H1 (cell line): ENCODE measurements at regions not wholly inside any gene's neighbourhood (a gene's known extent, or its start where the extent isn't known, plus 50 kb on each side); places are given as distances from the start of the nearest gene placed in this dataset.

Experiments
- CTCF ChIA-PET: fragments of 300-600 bp; sonication (Branson Sonifier 250); formaldehyde crosslinking; loops from one replicate; lab custom pipeline; 2021; ENCODE audit not compliant: partially characterized antibody; lab: Charles Lee
- POLR2A ChIA-PET: fragments of 300-600 bp; sonication (Branson Sonifier 250); formaldehyde crosslinking; loops from one replicate; lab custom pipeline; 2021; ENCODE audit warnings: inconsistent platforms; ENCODE audit not compliant: partially characterized antibody; lab: Charles Lee
- DNase-seq, 2 experiments: peaks; one replicate each; pipeline versions ENCODE4 v3.0.0 to v3.0.0-alpha.2; 2010 to 2022; ENCODE audit warnings: low spot score in 2 of 2, low read depth in 1 of 2, mixed read lengths in 1 of 2
- FAIRE-seq: peaks from 2 replicates; lab custom pipeline; 2011; peaks lifted over from hg19 to GRCh38; lab: Jason Lieb, UNC
- H2AFZ ChIP-seq: 2 replicates; pipeline ENCODE4 v1.8.1; 2012; ENCODE audit warnings: low read length, inconsistent platforms
- H2AK5ac ChIP-seq: 2 replicates; pipeline ENCODE4 v1.6.1; 2013; ENCODE audit warnings: low read depth, low read length
- H2BK120ac ChIP-seq: replicated peaks from 2 replicates; pipeline ENCODE3; 2013; ENCODE audit warnings: low read depth, low read length, inconsistent platforms
- H2BK12ac ChIP-seq: 2 replicates; pipeline ENCODE4 v1.6.1; 2013; ENCODE audit warnings: low read depth, low read length
- H2BK15ac ChIP-seq: 2 replicates; pipeline ENCODE4 v1.6.1; 2013; ENCODE audit warnings: low read length
- H2BK20ac ChIP-seq: 2 replicates; pipeline ENCODE4 v1.6.1; 2013; ENCODE audit warnings: low read length
- H2BK5ac ChIP-seq: 2 replicates; pipeline ENCODE4 v1.6.1; 2013; ENCODE audit warnings: low read depth, low read length
- H3K14ac ChIP-seq: 2 replicates; pipeline ENCODE4 v1.6.1; 2013; ENCODE audit warnings: inconsistent platforms; ENCODE audit not compliant: insufficient read length
- H3K18ac ChIP-seq: 2 replicates; pipeline ENCODE4 v1.6.1; 2013; ENCODE audit warnings: low read length; ENCODE audit errors: extremely low read depth
- H3K23ac ChIP-seq: 2 replicates; pipeline ENCODE4 v1.6.1; 2013; ENCODE audit warnings: inconsistent platforms; ENCODE audit not compliant: insufficient read length
- H3K23me2 ChIP-seq: 2 replicates; pipeline ENCODE4 v1.6.1; 2013; ENCODE audit warnings: low read depth, low read length
- H3K27ac ChIP-seq: 2 replicates; pipeline ENCODE4 v1.6.1; 2011; ENCODE audit warnings: low read depth, low read length, inconsistent platforms
- H3K27me3 ChIP-seq, 4 experiments: replicated peaks in 1 of 4; 1 replicate in 1 of 4; 2 replicates in 3 of 4; pipeline versions ENCODE4 v1.6.1 to v1.8.1; 2011 to 2013; ENCODE audit warnings: low read length in 3 of 4, mild to moderate bottlenecking in 3 of 4, inconsistent platforms in 2 of 4, mixed read lengths in 2 of 4, moderate library complexity in 1 of 4; ENCODE audit not compliant: control insufficient read depth in 3 of 4, insufficient read depth in 3 of 4; ENCODE audit errors: extremely low read depth in 1 of 4
- H3K36me3 ChIP-seq, 4 experiments: 2 replicates each; pipeline versions ENCODE4 v1.6.1 to v1.8.1; 2011 to 2013; ENCODE audit warnings: mild to moderate bottlenecking in 4 of 4, low read length in 3 of 4, moderate library complexity in 2 of 4, control low read depth in 1 of 4, inconsistent platforms in 1 of 4; ENCODE audit not compliant: insufficient read depth in 4 of 4, control insufficient read depth in 2 of 4
- H3K4ac ChIP-seq: replicated peaks from 2 replicates; pipeline ENCODE3; 2013; ENCODE audit warnings: low read length, low read depth, mixed read lengths, inconsistent platforms; ENCODE audit not compliant: insufficient read length
- H3K4me1 ChIP-seq, 4 experiments: replicated peaks in 1 of 4; 1 replicate in 1 of 4; 2 replicates in 3 of 4; pipeline versions ENCODE4 v1.6.1 to v1.8.1; 2011 to 2013; ENCODE audit warnings: low read length in 3 of 4, inconsistent platforms in 2 of 4, mixed read lengths in 1 of 4; ENCODE audit not compliant: insufficient read depth in 4 of 4, control insufficient read depth in 3 of 4
- H3K4me2 ChIP-seq, 2 experiments: 2 replicates each; pipeline versions ENCODE4 v1.6.1 to v1.8.1; 2011 to 2013; ENCODE audit warnings: low read depth in 2 of 2, low read length in 2 of 2, control low read depth in 1 of 2, inconsistent platforms in 1 of 2, mild to moderate bottlenecking in 1 of 2; ENCODE audit not compliant: insufficient read depth in 1 of 2
- H3K4me3 ChIP-seq, 4 experiments: fragments of 200-600, 300-600 bp in 1 of 4; sonication (generic), shearing (Covaris generic), sonication (Bioruptor Twin) in 1 of 4; 2 replicates each; pipeline versions ENCODE4 v1.5.1 to v1.8.1; 2011 to 2016; ENCODE audit warnings: low read length in 4 of 4, low read depth in 3 of 4, control low read depth in 2 of 4, inconsistent platforms in 2 of 4, mild to moderate bottlenecking in 2 of 4, mixed read lengths in 1 of 4, moderate library complexity in 1 of 4; ENCODE audit not compliant: insufficient read depth in 2 of 4; ENCODE audit errors: extremely low read depth in 1 of 4
- H3K56ac ChIP-seq: replicated peaks from 2 replicates; pipeline ENCODE3; 2013; ENCODE audit warnings: low read depth, mild to moderate bottlenecking, mixed read lengths, low read length, inconsistent platforms; ENCODE audit not compliant: insufficient read length
- H3K79me1 ChIP-seq: 2 replicates; pipeline ENCODE4 v1.6.1; 2013; ENCODE audit warnings: low read depth, low read length, control low read depth
- H3K79me2 ChIP-seq, 2 experiments: 2 replicates each; pipeline versions ENCODE4 v1.6.1 to v1.8.1; 2012 to 2013; ENCODE audit warnings: low read length in 2 of 2, mild to moderate bottlenecking in 2 of 2, inconsistent platforms in 1 of 2; ENCODE audit not compliant: insufficient read depth in 2 of 2, control insufficient read depth in 1 of 2
- H3K9ac ChIP-seq, 4 experiments: replicated peaks in 1 of 4; 1 replicate in 1 of 4; 2 replicates in 3 of 4; pipeline versions ENCODE4 v1.6.1 to v1.8.1; 2011 to 2013; ENCODE audit warnings: low read depth in 3 of 4, low read length in 3 of 4, control low read depth in 2 of 4, mild to moderate bottlenecking in 2 of 4, moderate library complexity in 2 of 4, inconsistent platforms in 1 of 4; ENCODE audit errors: extremely low read depth in 1 of 4
- H3K9me3 ChIP-seq, 2 experiments: 2 replicates each; pipeline versions ENCODE4 v1.6.1 to v1.8.1; 2012 to 2013; ENCODE audit warnings: mild to moderate bottlenecking in 2 of 2, moderate library complexity in 2 of 2, control low read depth in 1 of 2, inconsistent platforms in 1 of 2, low read depth in 1 of 2, low read length in 1 of 2, mixed read lengths in 1 of 2; ENCODE audit not compliant: insufficient read depth in 2 of 2
- H4K20me1 ChIP-seq, 2 experiments: replicated peaks in 1 of 2; 2 replicates each; pipeline versions ENCODE3 to v1.8.1; 2011 to 2013; ENCODE audit warnings: inconsistent platforms in 2 of 2, low read length in 2 of 2, mild to moderate bottlenecking in 1 of 2; ENCODE audit not compliant: insufficient read depth in 2 of 2, control insufficient read depth in 1 of 2
- H4K5ac ChIP-seq: 2 replicates; pipeline ENCODE4 v1.6.1; 2013; ENCODE audit warnings: low read length, low read depth, mixed read lengths, inconsistent platforms; ENCODE audit not compliant: insufficient read length
- H4K8ac ChIP-seq: 2 replicates; pipeline ENCODE4 v1.8.0; 2013; ENCODE audit warnings: mild to moderate bottlenecking, moderate library complexity, low read length, inconsistent platforms; ENCODE audit not compliant: insufficient read depth; ENCODE audit errors: extremely low read depth
- H4K91ac ChIP-seq: replicated peaks from 2 replicates; pipeline ENCODE3; 2013; ENCODE audit warnings: low read length, mixed read lengths, inconsistent platforms; ENCODE audit not compliant: insufficient read length
- ATF3 ChIP-seq: IDR thresholded peaks from 2 replicates; pipeline ENCODE4 v1.6.1; 2011; ENCODE audit warnings: low read depth, mild to moderate bottlenecking, low read length; ENCODE audit not compliant: insufficient read depth
- CBX8 ChIP-seq: fragments of 300-800, 300-1000 bp; sonication (generic); IDR thresholded peaks from 2 replicates; pipeline ENCODE4 v1.7.1; 2016; ENCODE audit warnings: low read depth, low read length, borderline replicate concordance
- CHD2 ChIP-seq: IDR thresholded peaks from 2 replicates; pipeline ENCODE4 v1.6.1; 2012; ENCODE audit warnings: low read length, improper control_type of control experiment
- EP300 ChIP-seq, 2 experiments: IDR thresholded peaks; 1 replicate in 1 of 2; 2 replicates in 1 of 2; pipeline ENCODE4 v1.6.1; 2011 to 2012; ENCODE audit warnings: low read depth in 2 of 2, low read length in 2 of 2, mild to moderate bottlenecking in 2 of 2, borderline replicate concordance in 1 of 2, inconsistent platforms in 1 of 2, moderate library complexity in 1 of 2
- JUN ChIP-seq: IDR thresholded peaks from 2 replicates; pipeline ENCODE4 v1.6.1; 2011; ENCODE audit warnings: low read depth, mild to moderate bottlenecking, improper control_type of control experiment, low read length
- MAFK ChIP-seq: IDR thresholded peaks from 2 replicates; pipeline ENCODE4 v1.6.1; 2012; ENCODE audit warnings: low read depth, mild to moderate bottlenecking, improper control_type of control experiment, low read length
- WGBS, 2 experiments: shearing (Covaris generic) in 1 of 2; methylation state at CpG; one replicate each; pipeline versions ENCODE4 v1.1.6 to v1.1.7; 2013 to 2015; ENCODE audit warnings: low lambda C conversion rate in 2 of 2, mixed read lengths in 2 of 2, inconsistent platforms in 1 of 2, low coverage in 1 of 2, missing lambda C conversion rate in 1 of 2; ENCODE audit not compliant: insufficient replicate concordance in 2 of 2, insufficient coverage in 1 of 2, insufficient read length in 1 of 2; ENCODE audit errors: extremely low coverage in 1 of 2, missing lambda C conversion rate in 1 of 2; 5-methylcytosine and 5-hydroxymethylcytosine counted together

GRCh38 chr16:76724181-76724580, 447.0 kb downstream of the CNTNAP4 start:
- Histone ChIP-seq H4K91ac (no peak overlapping the region), H3K23ac (no peak overlapping the region), H4K5ac (no peak overlapping the region), H3K14ac (no peak overlapping the region), H3K79me1 (no peaks in the 10 kb centered on the region), H3K4me3 (no peak overlapping the region), H3K79me2 (no peaks in the 10 kb centered on the region), H2BK15ac (no peak overlapping the region), H2BK12ac (no peak overlapping the region), H3K4me1 (no peaks in the 10 kb centered on the region), H4K8ac (no peak overlapping the region), H3K27ac (no peak overlapping the region), H3K56ac (no peak overlapping the region), H2BK5ac (no peak overlapping the region), H3K23me2 (no peaks in the 10 kb centered on the region), H3K4ac (no peak overlapping the region), H3K9ac (no peak overlapping the region), H2AFZ (no peak overlapping the region), H3K27me3 (no peaks in the 10 kb centered on the region), H2BK120ac (no peak overlapping the region), H3K18ac (no peak overlapping the region), H3K4me2 (no peak overlapping the region), H3K36me3 (no peaks in the 10 kb centered on the region), H3K9me3 (no peaks in the 10 kb centered on the region), H2AK5ac (no peak overlapping the region), H4K20me1 (no peaks in the 10 kb centered on the region), H2BK20ac (no peak overlapping the region)
- no peak for TF ChIP-seq MAFK
- TF ChIP-seq CHD2 = no peak
- no peak for TF ChIP-seq JUN
- no peak for TF ChIP-seq ATF3
- TF ChIP-seq CBX8 = no peak
- TF ChIP-seq EP300 (IDR thresholded peaks at IDR 0.05; ENCODE audit: borderline replicate concordance in 1 of 2, low read depth in 2 of 2, low read length in 2 of 2) = no peak
- DNase-seq (no peak), FAIRE-seq (no peak)
- 88% methylated on average over 1 of the region's 1 CpG; no CpG with 5 or more reads in 1 of the 2 experiments for WGBS, 2 experiments
- ChIA-PET POLR2A (no interaction called here), CTCF (interaction anchor here (1.3 kb wide), 1 partner anchor 57 kb away, joined by 5 read pairs; no protein-coding TSS in a partner anchor)
